ENCODE measurements at regions not wholly inside any gene's neighbourhood (a gene's known extent, or its start where the extent isn't known, plus 50 kb on each side); places are given as distances from the start of the nearest gene placed in this dataset.

DNA sequence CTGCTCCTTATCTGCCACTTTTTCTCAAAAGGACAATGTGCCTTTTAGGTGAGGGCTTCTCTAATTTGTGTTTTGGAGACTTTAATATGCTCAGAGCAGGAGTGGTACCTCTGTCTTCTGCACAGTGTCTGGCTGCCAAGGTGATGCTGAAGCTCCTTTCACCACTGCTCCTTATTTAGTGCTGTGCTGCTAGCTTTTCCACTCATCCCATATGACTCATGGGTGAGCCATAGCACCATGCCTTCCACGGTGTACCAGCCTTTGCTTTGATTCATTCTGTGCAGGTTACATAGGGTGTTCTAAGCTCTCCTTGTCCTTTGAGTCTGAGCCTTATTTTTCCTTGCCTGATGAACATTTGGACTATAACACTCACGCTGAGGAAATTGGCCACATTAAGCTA lies 202.4 kb downstream of the ARL6IP6 start:
- Histone ChIP-seq H3K9me3 (no peaks in the 10 kb centered on the region), H3K27ac (no peak overlapping the region), H3K36me3 (no peaks in the 10 kb centered on the region), H4K20me1 (no peaks in the 10 kb centered on the region), H3K27me3 (no peaks in the 10 kb centered on the region), H3K4me2 (no peak overlapping the region), H3K9ac (no peak overlapping the region), H3K4me3 (no peak overlapping the region), H3K4me1 (no peaks in the 10 kb centered on the region)
- no peak for TF ChIP-seq Cebpa-rat (IDR thresholded peaks at IDR 0.05)

DNA sequence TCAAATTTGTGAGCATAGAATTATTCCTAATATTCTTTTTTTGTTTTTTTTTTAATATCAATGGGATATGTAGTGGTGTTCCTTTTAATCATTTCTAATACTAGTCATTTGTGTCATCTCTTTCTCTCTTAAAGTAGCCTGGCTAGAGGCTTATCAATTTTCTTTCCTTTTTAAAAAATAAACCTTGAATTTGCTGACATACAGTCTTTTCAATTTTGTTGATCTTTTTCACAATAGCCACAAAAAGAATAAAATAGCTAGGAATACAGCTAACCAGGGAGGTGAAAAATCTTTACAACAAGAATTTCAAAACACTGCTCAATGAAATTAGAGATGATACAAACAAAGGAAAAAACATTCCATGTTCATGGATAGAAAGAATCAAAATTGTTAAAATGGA lies 192.6 kb downstream of the ARL6IP6 start:
- Histone ChIP-seq H3K4me2 (no peak overlapping the region), H3K9me3 (no peaks in the 10 kb centered on the region), H3K4me3 (no peak overlapping the region), H3K4me1 (no peaks in the 10 kb centered on the region), H4K20me1 (no peaks in the 10 kb centered on the region), H3K9ac (no peak overlapping the region), H3K27ac (no peak overlapping the region), H3K27me3 (no peaks in the 10 kb centered on the region), H3K36me3 (no peaks in the 10 kb centered on the region)
- no peak for TF ChIP-seq Cebpa-rat (IDR thresholded peaks at IDR 0.05)

DNA sequence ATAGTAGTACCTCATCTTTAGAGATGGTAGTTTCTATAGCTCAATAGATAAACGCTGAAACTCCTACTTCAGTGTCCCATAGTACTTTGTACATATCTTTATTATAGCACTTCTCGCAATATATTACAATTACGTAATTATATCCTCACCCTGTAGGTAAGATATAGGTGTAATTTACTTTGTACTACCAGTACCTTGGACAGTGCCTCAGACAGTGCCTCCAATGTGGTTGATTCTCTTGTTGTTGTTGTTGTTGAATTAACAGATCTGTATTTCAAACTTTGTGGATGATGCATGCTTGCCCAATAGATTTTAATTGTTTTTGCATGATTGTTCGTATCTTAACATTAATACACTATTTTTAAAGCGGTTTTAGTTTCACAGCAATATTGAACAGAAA lies 188.6 kb downstream of the ARL6IP6 start:
- no peaks in the 10 kb centered on the region for H3K27me3 ChIP-seq
- H3K9me3 ChIP-seq, result no peaks in the 10 kb centered on the region
- H3K36me3 ChIP-seq, result no peaks in the 10 kb centered on the region
- no peak for TF ChIP-seq Cebpa-rat (IDR thresholded peaks at IDR 0.05)
- H3K9ac ChIP-seq, result no peak overlapping the region
- no peaks in the 10 kb centered on the region for H4K20me1 ChIP-seq
- H3K4me1 ChIP-seq, result no peaks in the 10 kb centered on the region
- no peak overlapping the region for H3K27ac ChIP-seq
- no peak overlapping the region for H3K4me2 ChIP-seq
- no peak overlapping the region for H3K4me3 ChIP-seq

DNA sequence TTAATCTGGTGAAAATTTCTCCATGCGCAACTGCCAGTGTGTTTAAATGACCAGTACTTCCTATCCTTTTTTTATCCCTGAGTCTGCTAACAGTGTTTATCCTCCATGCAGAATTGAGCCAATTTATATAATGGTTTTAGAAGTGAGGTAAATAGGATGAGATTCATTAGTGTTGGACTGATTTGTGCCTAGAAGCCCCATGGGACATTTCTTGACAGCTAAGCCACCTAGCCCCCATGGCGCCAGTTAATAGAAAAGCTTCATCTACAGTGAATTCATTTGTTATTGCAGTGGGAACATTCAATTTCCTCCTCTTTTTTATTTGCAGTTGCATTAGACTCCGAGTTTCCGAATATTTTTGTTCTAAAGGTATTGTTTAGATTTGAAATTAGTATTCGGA lies 175.6 kb downstream of the ARL6IP6 start:
- H3K27ac ChIP-seq, result no peak overlapping the region
- no peaks in the 10 kb centered on the region for H3K27me3 ChIP-seq
- H3K36me3 ChIP-seq, result no peaks in the 10 kb centered on the region
- no peaks in the 10 kb centered on the region for H4K20me1 ChIP-seq
- no peak for TF ChIP-seq Cebpa-rat (IDR thresholded peaks at IDR 0.05)
- H3K4me2 ChIP-seq, result no peak overlapping the region
- no peaks in the 10 kb centered on the region for H3K4me1 ChIP-seq
- no peaks in the 10 kb centered on the region for H3K9me3 ChIP-seq
- H3K9ac ChIP-seq, result no peak overlapping the region
- no peak overlapping the region for H3K4me3 ChIP-seq

DNA sequence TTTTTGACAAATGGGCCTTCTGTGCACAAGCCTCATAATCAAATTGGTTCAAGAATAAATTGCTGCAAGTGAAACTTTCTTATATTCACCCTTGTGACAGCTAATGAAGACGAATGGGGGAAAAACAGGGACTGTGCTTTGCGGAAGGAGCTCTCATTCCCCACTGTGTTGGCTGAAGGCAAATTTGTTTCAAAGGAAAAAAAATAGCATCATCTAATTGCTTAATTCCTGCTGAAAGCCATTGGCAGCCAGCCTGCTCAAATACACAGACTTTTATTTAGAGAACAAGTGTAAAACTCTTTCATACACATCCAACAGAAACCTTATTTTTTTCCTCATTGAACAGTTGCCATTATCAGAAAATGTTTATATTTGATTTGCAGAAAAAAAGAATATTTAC lies 172.3 kb downstream of the ARL6IP6 start:
- no peaks in the 10 kb centered on the region for H3K27me3 ChIP-seq
- no peaks in the 10 kb centered on the region for H4K20me1 ChIP-seq
- TF ChIP-seq Cebpa-rat (IDR thresholded peaks at IDR 0.05), result no peak
- no peak overlapping the region for H3K4me2 ChIP-seq
- no peak overlapping the region for H3K9ac ChIP-seq
- H3K4me1 ChIP-seq, result no peaks in the 10 kb centered on the region
- no peak overlapping the region for H3K4me3 ChIP-seq
- no peak overlapping the region for H3K27ac ChIP-seq
- no peaks in the 10 kb centered on the region for H3K9me3 ChIP-seq
- no peaks in the 10 kb centered on the region for H3K36me3 ChIP-seq

DNA sequence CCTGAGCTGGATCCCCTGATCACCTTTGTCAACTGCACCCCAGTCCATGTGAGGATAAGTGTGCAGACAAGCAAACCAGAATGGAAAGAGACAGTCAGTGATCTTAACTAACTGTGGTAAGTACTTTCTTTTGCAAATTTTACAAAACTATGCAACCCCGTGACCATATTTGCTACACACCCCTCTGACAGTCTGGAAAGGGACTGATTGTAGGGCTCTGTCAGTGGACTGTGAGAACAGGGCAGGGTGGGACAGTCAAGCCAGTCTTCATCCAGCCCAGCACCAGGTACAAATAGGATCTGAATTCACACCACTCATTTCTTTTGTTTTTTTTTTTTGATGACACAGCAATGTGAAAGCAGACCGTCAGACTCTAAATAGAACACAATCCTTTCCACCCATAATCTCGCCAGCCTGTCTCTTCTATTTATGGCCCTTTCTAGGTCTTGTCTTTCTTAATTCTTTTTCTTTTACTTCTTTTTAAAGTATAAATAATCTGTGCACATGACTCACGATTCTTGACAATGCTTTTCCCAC lies 165.6 kb downstream of the ARL6IP6 start:
- Histone ChIP-seq H3K36me3 (no peaks in the 10 kb centered on the region), H3K9me3 (no peaks in the 10 kb centered on the region), H4K20me1 (no peaks in the 10 kb centered on the region), H3K4me1 (no peaks in the 10 kb centered on the region), H3K27me3 (no peaks in the 10 kb centered on the region), H3K4me2 (no peak overlapping the region), H3K4me3 (no peak overlapping the region), H3K9ac (no peak overlapping the region), H3K27ac (no peak overlapping the region)
- no peak for TF ChIP-seq Cebpa-rat (IDR thresholded peaks at IDR 0.05)

DNA sequence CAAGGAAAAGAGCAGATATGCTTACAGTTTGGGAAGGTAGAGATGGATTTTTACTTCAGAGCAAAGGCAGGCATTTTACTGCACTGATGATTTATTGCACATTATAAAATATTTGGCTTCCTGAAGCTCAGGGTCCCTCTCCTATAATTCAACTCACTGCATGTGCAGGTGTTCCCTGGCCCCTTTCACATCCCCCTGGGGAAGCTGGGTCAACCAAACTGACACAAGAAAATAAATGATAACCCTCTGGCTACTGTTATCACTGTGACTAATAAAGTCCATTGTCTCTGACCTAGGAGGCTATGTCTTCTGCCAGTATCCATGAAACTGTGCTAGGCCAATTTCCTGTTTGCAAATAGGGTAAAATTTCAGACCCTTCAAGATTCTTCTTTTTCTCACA lies 163.1 kb downstream of the ARL6IP6 start:
- Histone ChIP-seq H3K27ac (no peak overlapping the region), H3K9me3 (no peaks in the 10 kb centered on the region), H3K9ac (no peak overlapping the region), H3K4me3 (no peak overlapping the region), H3K36me3 (no peaks in the 10 kb centered on the region), H3K27me3 (no peaks in the 10 kb centered on the region), H3K4me2 (no peak overlapping the region), H3K4me1 (no peaks in the 10 kb centered on the region), H4K20me1 (no peaks in the 10 kb centered on the region)
- TF ChIP-seq Cebpa-rat (IDR thresholded peaks at IDR 0.05), result no peak

DNA sequence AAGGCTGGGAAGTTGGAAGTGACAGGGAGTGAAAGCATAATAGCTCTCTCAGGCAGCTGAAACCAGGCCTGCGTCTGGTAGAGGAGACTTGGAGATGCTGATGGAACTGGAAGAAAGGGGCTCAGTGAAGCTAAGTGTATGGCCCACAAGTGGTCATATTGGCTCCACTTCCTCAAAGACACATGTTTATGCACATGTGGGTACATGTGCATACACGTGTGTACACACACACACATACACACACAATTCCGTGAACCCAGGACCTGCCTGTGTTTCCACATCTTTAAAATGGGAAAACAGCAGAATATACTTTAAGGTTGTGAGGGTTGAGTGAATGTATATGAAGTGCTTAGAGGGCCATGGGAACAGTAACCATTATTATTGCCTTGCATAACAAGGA lies 160.9 kb downstream of the ARL6IP6 start:
- no peak overlapping the region for H3K4me2 ChIP-seq
- no peak for TF ChIP-seq Cebpa-rat (IDR thresholded peaks at IDR 0.05)
- no peaks in the 10 kb centered on the region for H4K20me1 ChIP-seq
- H3K9ac ChIP-seq, result no peak overlapping the region
- H3K4me1 ChIP-seq, result no peaks in the 10 kb centered on the region
- H3K36me3 ChIP-seq, result no peaks in the 10 kb centered on the region
- no peaks in the 10 kb centered on the region for H3K27me3 ChIP-seq
- H3K27ac ChIP-seq, result no peak overlapping the region
- H3K4me3 ChIP-seq, result no peak overlapping the region
- no peaks in the 10 kb centered on the region for H3K9me3 ChIP-seq

DNA sequence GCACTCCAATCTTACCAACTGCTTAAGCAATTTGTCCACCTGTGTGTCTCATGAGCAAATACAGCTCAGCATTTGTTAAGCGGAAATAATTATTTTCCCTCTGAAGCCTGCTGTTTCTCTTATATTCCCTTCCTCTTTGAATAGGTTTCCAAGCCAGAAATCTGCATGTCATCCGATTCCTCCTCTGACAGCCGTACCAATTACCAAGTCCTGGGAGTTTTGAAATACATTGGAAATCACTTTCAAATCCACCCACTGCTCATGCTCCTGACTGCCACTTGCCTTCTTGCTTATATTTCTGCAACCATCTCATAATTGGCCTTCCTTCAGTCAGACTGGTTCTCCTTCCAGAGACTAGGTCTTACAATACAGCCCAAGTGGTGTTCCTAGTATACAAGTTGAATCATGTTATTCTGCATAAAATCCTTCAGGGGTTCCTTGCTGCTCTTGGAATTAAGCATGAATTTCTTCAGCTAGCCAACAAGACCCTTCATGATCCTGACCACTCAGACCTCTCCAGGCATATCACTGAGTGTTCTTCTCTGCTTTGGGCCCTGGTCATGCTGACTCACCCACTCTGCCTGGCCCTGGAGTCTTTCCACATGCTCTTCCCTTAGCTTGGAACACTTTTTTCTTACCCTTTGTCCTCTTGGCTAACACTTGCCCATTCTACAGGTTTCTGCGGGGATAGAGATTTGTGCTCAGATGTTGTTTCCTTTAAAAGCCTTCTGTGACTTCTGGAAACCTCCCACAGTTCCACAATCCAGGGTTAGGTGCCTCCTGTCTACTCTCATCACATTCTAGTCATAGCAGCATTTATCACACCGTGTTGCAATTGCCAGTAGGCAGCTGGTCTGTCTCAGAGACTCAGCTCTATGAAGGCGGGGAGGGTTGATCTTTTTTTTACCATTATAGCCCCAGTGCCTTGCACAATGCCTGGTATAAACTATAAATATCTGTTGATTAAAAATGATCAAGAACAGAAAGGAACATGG lies 157.6 kb downstream of the ARL6IP6 start:
- no peak overlapping the region for H3K4me2 ChIP-seq
- H3K36me3 ChIP-seq, result no peaks in the 10 kb centered on the region
- no peak overlapping the region for H3K9ac ChIP-seq
- no peaks in the 10 kb centered on the region for H3K27me3 ChIP-seq
- no peaks in the 10 kb centered on the region for H3K4me1 ChIP-seq
- no peaks in the 10 kb centered on the region for H4K20me1 ChIP-seq
- no peak overlapping the region for H3K27ac ChIP-seq
- no peak for TF ChIP-seq Cebpa-rat (IDR thresholded peaks at IDR 0.05)
- H3K9me3 ChIP-seq, result no peaks in the 10 kb centered on the region
- H3K4me3 ChIP-seq, result no peak overlapping the region

DNA sequence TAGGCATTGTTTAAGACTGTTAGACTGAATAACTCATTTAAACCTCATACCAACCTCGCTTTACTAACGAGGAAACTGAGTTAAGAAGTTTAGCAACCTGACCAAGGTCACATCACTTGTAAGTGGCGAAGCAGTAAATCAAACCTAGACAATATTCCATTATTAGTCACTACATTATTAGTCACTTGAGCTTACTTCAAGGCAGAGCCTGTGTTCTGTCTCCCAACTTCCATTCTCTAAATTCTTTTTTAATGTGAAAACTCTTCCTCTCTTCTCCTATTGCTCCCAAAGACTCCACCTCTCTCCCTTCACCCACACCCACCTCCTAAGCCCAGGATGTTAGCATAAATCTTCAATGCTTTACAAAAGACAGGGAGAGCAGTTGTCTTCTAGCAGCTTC lies 156.5 kb downstream of the ARL6IP6 start:
- H3K4me2 ChIP-seq, result no peak overlapping the region
- H3K4me3 ChIP-seq, result no peak overlapping the region
- no peak overlapping the region for H3K9ac ChIP-seq
- no peaks in the 10 kb centered on the region for H3K4me1 ChIP-seq
- no peaks in the 10 kb centered on the region for H4K20me1 ChIP-seq
- TF ChIP-seq Cebpa-rat (IDR thresholded peaks at IDR 0.05), result no peak
- H3K27me3 ChIP-seq, result no peaks in the 10 kb centered on the region
- no peaks in the 10 kb centered on the region for H3K36me3 ChIP-seq
- no peak overlapping the region for H3K27ac ChIP-seq
- H3K9me3 ChIP-seq, result no peaks in the 10 kb centered on the region
